ENCODE measurements at regions not wholly inside any gene's neighbourhood (a gene's known extent, or its start where the extent isn't known, plus 50 kb on each side); places are given as distances from the start of the nearest gene placed in this dataset.

- TF ChIP-seq EZH2phosphoT487 (IDR thresholded peaks at IDR 0.05; ENCODE audit: low read depth, severe bottlenecking, unreplicated experiment) (no peak), CTCF (IDR thresholded peaks at IDR 0.05; ENCODE audit: poor library complexity) (no peak), EZH2 (IDR thresholded peaks at IDR 0.05; ENCODE audit: borderline replicate concordance) (no peak)
Measured at GRCh38 chr3:30293621-30294240, 312.7 kb upstream of the TGFBR2 start.

All from hepatocyte (in vitro differentiated cells).